Mucosa of descending colon (tissue), 3 donors: ENCODE measurements at regions not wholly inside any gene's neighbourhood (a gene's known extent, or its start where the extent isn't known, plus 50 kb on each side); places are given as distances from the start of the nearest gene placed in this dataset.

Source experiments
- ATAC-seq: fragments of 200-7000 bp; cut with Tn5 transposase; one replicate; pipeline ENCODE4 v1.9.1; 2020; ENCODE audit warnings: mild to moderate bottlenecking, moderate library complexity
- DNase-seq, 3 donors: peaks; one replicate each; pipeline ENCODE4 v3.0.0-alpha.2; 2020
- H3K36me3 ChIP-seq: fragments of 200-600 bp; one replicate; pipeline ENCODE4 v1.8.0; 2021; ENCODE audit warnings: low read depth, mild to moderate bottlenecking
- H3K4me1 ChIP-seq: fragments of 200-600 bp; one replicate; pipeline ENCODE4 v1.8.0; 2021; ENCODE audit warnings: low read depth, mild to moderate bottlenecking
- H3K4me3 ChIP-seq: fragments of 200-600 bp; one replicate; pipeline ENCODE4 v1.8.0; 2021; ENCODE audit warnings: mild to moderate bottlenecking
- H3K9me3 ChIP-seq: fragments of 200-600 bp; one replicate; pipeline ENCODE4 v1.8.0; 2021; ENCODE audit warnings: mild to moderate bottlenecking
- CTCF ChIP-seq: fragments of 200-600 bp; IDR thresholded peaks from one replicate; pipeline ENCODE4 v1.8.0; 2022; ENCODE audit warnings: antibody characterized with exemption, mild to moderate bottlenecking
- intact Hi-C, 2 donors: fragments of 100-400 bp; cut with DNase I in 1 of 2; cut with micrococcal nuclease in 1 of 2; formaldehyde crosslinking; loops; one replicate each; pipeline versions ENCODE4 v1.11.0 to v1.11.1; 2022; cut with DNase I, micrococcal nuclease
- donor health status: DM: no; HTN: no; CAD: no; lungs with moderate emphysema.
- donor health status: DM: no; HTN: no; CAD: no.
- donor health status: DM: no; HTN: yes; CAD: no.

GRCh38 chr10:128774979-128775378, 648.8 kb upstream of the MKI67 start:
- no peaks in the 10 kb centered on the region for H3K9me3 ChIP-seq
- intact Hi-C loops: no loop called here
- ATAC-seq (no peak), DNase-seq (no peak)
- H3K4me3 ChIP-seq: no peak overlapping the region
- TF ChIP-seq CTCF: no peak
- no peaks in the 10 kb centered on the region for H3K36me3 ChIP-seq
- H3K4me1 ChIP-seq: no peaks in the 10 kb centered on the region

DNA sequence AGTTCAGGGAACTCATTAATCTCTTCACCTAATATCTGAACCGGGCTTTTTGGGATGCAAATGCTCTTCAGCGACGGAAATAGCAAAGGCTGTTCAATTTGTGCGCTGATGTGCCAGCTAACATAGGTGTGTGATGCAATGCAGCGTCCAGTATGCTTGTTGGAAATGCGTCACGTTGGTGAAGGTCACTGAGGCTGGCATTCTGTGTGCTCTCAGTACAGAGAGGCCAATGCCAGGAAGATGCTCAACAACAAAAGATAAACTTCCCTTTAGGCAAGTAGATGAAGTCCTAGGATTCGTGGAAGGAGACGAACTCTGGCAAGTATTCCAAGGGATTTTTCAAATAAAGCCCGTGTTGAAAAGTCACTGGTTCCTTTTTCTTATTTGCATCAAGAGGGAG, 649.5 kb upstream of the MKI67 start:
- Histone ChIP-seq H3K4me1 (no peaks in the 10 kb centered on the region), H3K9me3 (no peaks in the 10 kb centered on the region), H3K36me3 (no peaks in the 10 kb centered on the region), H3K4me3 (no peak overlapping the region)
- TF ChIP-seq CTCF: no peak
- intact Hi-C loops: no loop called here
- ATAC-seq: no peak
- DNase-seq: no peak

DNA sequence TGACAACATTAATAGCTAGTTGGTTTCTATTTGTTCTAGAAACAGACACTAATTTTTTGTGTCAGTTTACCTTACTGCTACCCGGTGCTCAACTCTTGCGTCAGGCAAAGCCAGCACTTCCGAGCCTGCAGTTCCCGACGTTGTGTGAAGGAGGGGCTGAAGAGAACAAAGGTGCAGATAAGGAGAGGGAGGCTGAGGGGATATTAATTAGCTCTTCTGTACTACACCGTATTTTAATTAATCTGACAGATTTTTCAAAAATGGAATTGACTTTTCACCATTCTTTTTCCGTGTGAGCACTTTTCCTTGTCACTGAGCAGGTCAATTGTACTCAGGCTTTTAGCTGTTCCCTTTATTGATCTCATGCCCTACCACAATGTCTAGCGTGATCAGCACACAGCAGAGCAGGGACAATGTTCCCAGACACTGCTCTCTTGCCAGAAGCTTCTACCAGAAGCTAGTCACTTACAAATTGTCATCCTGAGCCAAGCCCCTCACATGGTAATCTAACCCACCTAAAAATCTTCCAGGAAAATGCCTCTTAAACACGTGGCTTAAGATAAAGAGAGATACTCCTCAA, 650.5 kb upstream of the MKI67 start:
- no peak for ATAC-seq
- intact Hi-C loops: no loop called here
- Histone ChIP-seq H3K36me3 (no peaks in the 10 kb centered on the region), H3K9me3 (no peaks in the 10 kb centered on the region), H3K4me3 (no peak overlapping the region), H3K4me1 (no peaks in the 10 kb centered on the region)
- TF ChIP-seq CTCF: no peak
- DNase-seq: no peak

GRCh38 chr10:128777342-128777741, 651.1 kb upstream of the MKI67 start:
- Histone ChIP-seq H3K9me3 (no peaks in the 10 kb centered on the region), H3K4me1 (no peaks in the 10 kb centered on the region), H3K36me3 (no peaks in the 10 kb centered on the region), H3K4me3 (no peak overlapping the region)
- DNase-seq (no peak), ATAC-seq (no peak)
- no peak for TF ChIP-seq CTCF
- intact Hi-C loops: no loop called here

GRCh38 chr10:128779416-128779815, 653.2 kb upstream of the MKI67 start:
- no peak for ATAC-seq
- H3K9me3 ChIP-seq: no peaks in the 10 kb centered on the region
- DNase-seq: no peak
- TF ChIP-seq CTCF: no peak
- intact Hi-C loops: no loop called here
- H3K4me1 ChIP-seq: no peaks in the 10 kb centered on the region
- no peak overlapping the region for H3K4me3 ChIP-seq
- no peaks in the 10 kb centered on the region for H3K36me3 ChIP-seq

DNA sequence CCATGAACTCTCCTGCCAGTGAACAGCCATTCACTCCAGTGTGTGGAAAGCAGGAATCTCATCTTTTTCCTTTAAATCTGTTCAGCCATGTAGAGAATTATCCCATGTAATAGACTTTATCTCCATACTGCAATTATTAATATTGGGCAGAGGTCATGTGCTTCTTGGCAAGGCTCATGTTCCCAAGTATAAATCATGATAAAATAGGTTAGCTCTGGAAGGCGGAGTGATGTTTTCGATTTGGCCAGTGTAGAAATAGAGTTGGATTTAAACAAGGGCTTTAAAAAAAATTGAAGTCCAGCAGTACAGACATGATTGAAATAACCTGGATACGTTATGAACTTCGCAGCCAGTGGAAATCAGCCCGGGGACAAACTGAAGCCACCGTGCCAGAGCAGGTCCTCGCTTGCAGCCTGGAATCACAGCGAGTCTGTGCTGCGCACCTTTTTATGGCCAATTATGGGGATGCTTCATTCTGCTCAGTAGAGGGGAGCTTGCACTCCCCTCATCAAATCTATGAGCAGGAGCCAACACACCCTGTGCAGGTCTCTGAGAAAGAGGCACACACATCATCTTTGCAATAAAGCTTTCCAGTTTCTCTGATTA, 654.0 kb upstream of the MKI67 start:
- ATAC-seq (no peak), DNase-seq (no peak)
- intact Hi-C loops: no loop called here
- Histone ChIP-seq H3K4me1 (no peaks in the 10 kb centered on the region), H3K4me3 (no peak overlapping the region), H3K36me3 (no peaks in the 10 kb centered on the region), H3K9me3 (no peaks in the 10 kb centered on the region)
- TF ChIP-seq CTCF: no peak
